ENCODE measurements at regions not wholly inside any gene's neighbourhood (a gene's known extent, or its start where the extent isn't known, plus 50 kb on each side); places are given as distances from the start of the nearest gene placed in this dataset.

GRCh38 chr13:91162589-91162988 is 184.9 kb upstream of the MIR17HG start:
- TF ChIP-seq GABPA (IDR thresholded peaks at IDR 0.05; ENCODE audit: low read depth) (no peak), REST (IDR thresholded peaks at IDR 0.05; ENCODE audit: insufficient replicate concordance, low read depth) (no peak), POLR2AphosphoS5 (IDR thresholded peaks at IDR 0.05; ENCODE audit: low read depth) (no peak), CTCF (IDR thresholded peaks at IDR 0.05; ENCODE audit: insufficient read depth, low read length) (no peak), SPI1 (IDR thresholded peaks at IDR 0.05; ENCODE audit: borderline replicate concordance, low read depth) (no peak)
- no peak for DNase-seq (ENCODE audit: low read depth in 1 of 2, low spot score in 1 of 2)
- Histone ChIP-seq H3K4me3 (replicated peaks; ENCODE audit: insufficient read depth, low read length) (no peak overlapping the region), H3K27me3 (ENCODE audit: insufficient read depth, poor library complexity, severe bottlenecking) (peaks cover 10% of the 10 kb centered on the region), H3K27ac (replicated peaks) (no peak overlapping the region)

GRCh38 chr13:91165758-91166157 is 181.7 kb upstream of the MIR17HG start:
- DNase-seq (ENCODE audit: low read depth in 1 of 2, low spot score in 1 of 2): no peak
- H3K27ac ChIP-seq (replicated peaks): no peak overlapping the region
- H3K27me3 ChIP-seq (ENCODE audit: insufficient read depth, poor library complexity, severe bottlenecking): no peaks in the 10 kb centered on the region
- H3K4me3 ChIP-seq (replicated peaks; ENCODE audit: insufficient read depth, low read length): no peak overlapping the region
- no peak for TF ChIP-seq REST (IDR thresholded peaks at IDR 0.05; ENCODE audit: insufficient replicate concordance, low read depth)
- TF ChIP-seq CTCF (IDR thresholded peaks at IDR 0.05; ENCODE audit: insufficient read depth, low read length): no peak
- TF ChIP-seq GABPA (IDR thresholded peaks at IDR 0.05; ENCODE audit: low read depth): no peak
- no peak for TF ChIP-seq POLR2AphosphoS5 (IDR thresholded peaks at IDR 0.05; ENCODE audit: low read depth)
- TF ChIP-seq SPI1 (IDR thresholded peaks at IDR 0.05; ENCODE audit: borderline replicate concordance, low read depth): no peak

- TF ChIP-seq REST (IDR thresholded peaks at IDR 0.05; ENCODE audit: insufficient replicate concordance, low read depth) (no peak), GABPA (IDR thresholded peaks at IDR 0.05; ENCODE audit: low read depth) (no peak), CTCF (IDR thresholded peaks at IDR 0.05; ENCODE audit: insufficient read depth, low read length) (no peak), SPI1 (IDR thresholded peaks at IDR 0.05; ENCODE audit: borderline replicate concordance, low read depth) (no peak), POLR2AphosphoS5 (IDR thresholded peaks at IDR 0.05; ENCODE audit: low read depth) (no peak)
- Histone ChIP-seq H3K27ac (replicated peaks) (no peak overlapping the region), H3K4me3 (replicated peaks; ENCODE audit: insufficient read depth, low read length) (no peak overlapping the region), H3K27me3 (ENCODE audit: insufficient read depth, poor library complexity, severe bottlenecking) (no peaks in the 10 kb centered on the region)
- DNase-seq (ENCODE audit: low read depth in 1 of 2, low spot score in 1 of 2): no peak
Observed at GRCh38 chr13:91166714-91167511, 180.6 kb upstream of the MIR17HG start.
